Stimulated activated CD4-positive, alpha-beta T cell treated with anti-CD3 and anti-CD28 coated beads, Interleukin-4, amount 100 ng/mL, for 48 hours (primary cell): ENCODE measurements at regions not wholly inside any gene's neighbourhood (a gene's known extent, or its start where the extent isn't known, plus 50 kb on each side); places are given as distances from the start of the nearest gene placed in this dataset.
"Not testable (repeated sequence)": the region's sequence is repeated elsewhere in the genome, so short reads cannot be mapped to it uniquely, and the experiment has no call there.

Experiments used
- DNase-seq, 2 donors: peaks; one replicate each; pipeline ENCODE4 v3.0.0-alpha.2; 2020; ENCODE audit warnings: low read depth in 2 of 2

GRCh38 chr4:126737899-126738526 lies 894.7 kb upstream of the INTU start:
- DNase-seq, result no peak

- DNase-seq, result no peak
Observed at GRCh38 chr4:126738527-126738923, 894.2 kb upstream of the INTU start.

- no peak for DNase-seq
Observed at GRCh38 chr4:126738926-126739325, 893.8 kb upstream of the INTU start.

- DNase-seq, result no peak
Observed at GRCh38 chr4:126740687-126741086, 892.1 kb upstream of the INTU start.

- DNase-seq, result no peak
Observed at GRCh38 chr4:126742048-126742447, 890.7 kb upstream of the INTU start.

- DNase-seq, result no peak
Observed at GRCh38 chr4:126742885-126743284, 889.9 kb upstream of the INTU start.

- no peak for DNase-seq
Observed at GRCh38 chr4:126748736-126749135, 884.0 kb upstream of the INTU start.

- DNase-seq, result no peak
Observed at GRCh38 chr4:126750723-126751122, 882.0 kb upstream of the INTU start.

GRCh38 chr4:126752126-126752525 lies 880.6 kb upstream of the INTU start:
- no peak for DNase-seq

GRCh38 chr4:126752702-126753101 lies 880.1 kb upstream of the INTU start:
- no peak for DNase-seq

GRCh38 chr4:126753592-126753991 lies 879.2 kb upstream of the INTU start:
- DNase-seq, result no peak

GRCh38 chr4:126755506-126755905 lies 877.3 kb upstream of the INTU start:
- no peak for DNase-seq

- DNase-seq, result no peak
Observed at GRCh38 chr4:126756050-126756829, 876.5 kb upstream of the INTU start.

- no peak for DNase-seq
Observed at GRCh38 chr4:126757219-126757618, 875.5 kb upstream of the INTU start.

GRCh38 chr4:126758493-126758892 lies 874.3 kb upstream of the INTU start:
- no peak for DNase-seq

- no peak for DNase-seq
Observed at GRCh38 chr4:126761947-126762662, 870.7 kb upstream of the INTU start.

- no peak for DNase-seq
Observed at GRCh38 chr4:126762663-126763247, 870.0 kb upstream of the INTU start.

GRCh38 chr4:126766241-126766640 lies 866.5 kb upstream of the INTU start:
- DNase-seq, result no peak

- DNase-seq, result no peak
Observed at GRCh38 chr4:126768338-126768737, 864.4 kb upstream of the INTU start.

- not testable (repeated sequence) for DNase-seq
Observed at GRCh38 chr4:126770811-126771553, 861.8 kb upstream of the INTU start.

GRCh38 chr4:126771618-126772017 lies 861.1 kb upstream of the INTU start:
- DNase-seq, result not testable (repeated sequence)

GRCh38 chr4:126772662-126773061 lies 860.1 kb upstream of the INTU start:
- DNase-seq, result no peak
